NCI-H82 (cell line): ENCODE measurements at regions not wholly inside any gene's neighbourhood (a gene's known extent, or its start where the extent isn't known, plus 50 kb on each side); places are given as distances from the start of the nearest gene placed in this dataset.

Source experiments
- DNase-seq: peaks from one replicate; lab custom pipeline; 2025; lab: John Stamatoyannopoulos, UW

- no peak for DNase-seq
Measured at GRCh38 chr13:40306817-40307216, 359.6 kb downstream of the FOXO1 start.

GRCh38 chr13:40309881-40310280, 356.6 kb downstream of the FOXO1 start:
- peak; percentile 23 for DNase-seq

- DNase-seq, result peak; percentile 31
Measured at GRCh38 chr13:40311356-40312101, 354.9 kb downstream of the FOXO1 start.

- no peak for DNase-seq
Measured at GRCh38 chr13:40313269-40314200, 352.9 kb downstream of the FOXO1 start.

- DNase-seq, result no peak
Measured at GRCh38 chr13:40315416-40316064, 350.9 kb downstream of the FOXO1 start.

- DNase-seq, result no peak
Measured at GRCh38 chr13:40316301-40316700, 350.1 kb downstream of the FOXO1 start.

GRCh38 chr13:40317980-40318327, 348.5 kb downstream of the FOXO1 start:
- DNase-seq, result no peak

- peak; percentile 99 for DNase-seq
Measured at GRCh38 chr13:40318366-40318765, 348.1 kb downstream of the FOXO1 start.

GRCh38 chr13:40319699-40320579, 346.5 kb downstream of the FOXO1 start:
- DNase-seq, result no peak

GRCh38 chr13:40328091-40328490, 338.4 kb downstream of the FOXO1 start:
- no peak for DNase-seq

- DNase-seq, result no peak
Measured at GRCh38 chr13:40329781-40330485, 336.5 kb downstream of the FOXO1 start.

- no peak for DNase-seq
Measured at GRCh38 chr13:40330950-40331349, 335.5 kb downstream of the FOXO1 start.

- DNase-seq, result no peak
Measured at GRCh38 chr13:40331802-40332201, 334.6 kb downstream of the FOXO1 start.

- no peak for DNase-seq
Measured at GRCh38 chr13:40333226-40333625, 333.2 kb downstream of the FOXO1 start.

GRCh38 chr13:40334031-40334430, 332.4 kb downstream of the FOXO1 start:
- no peak for DNase-seq

GRCh38 chr13:40334616-40335015, 331.8 kb downstream of the FOXO1 start:
- DNase-seq, result no peak

- no peak for DNase-seq
Measured at GRCh38 chr13:40336228-40337221, 329.9 kb downstream of the FOXO1 start.

GRCh38 chr13:40337651-40338050, 328.8 kb downstream of the FOXO1 start:
- DNase-seq, result no peak

- DNase-seq, result no peak
Measured at GRCh38 chr13:40338217-40338616, 328.2 kb downstream of the FOXO1 start.
